ENCODE measurements at regions not wholly inside any gene's neighbourhood (a gene's known extent, or its start where the extent isn't known, plus 50 kb on each side); places are given as distances from the start of the nearest gene placed in this dataset.

DNA sequence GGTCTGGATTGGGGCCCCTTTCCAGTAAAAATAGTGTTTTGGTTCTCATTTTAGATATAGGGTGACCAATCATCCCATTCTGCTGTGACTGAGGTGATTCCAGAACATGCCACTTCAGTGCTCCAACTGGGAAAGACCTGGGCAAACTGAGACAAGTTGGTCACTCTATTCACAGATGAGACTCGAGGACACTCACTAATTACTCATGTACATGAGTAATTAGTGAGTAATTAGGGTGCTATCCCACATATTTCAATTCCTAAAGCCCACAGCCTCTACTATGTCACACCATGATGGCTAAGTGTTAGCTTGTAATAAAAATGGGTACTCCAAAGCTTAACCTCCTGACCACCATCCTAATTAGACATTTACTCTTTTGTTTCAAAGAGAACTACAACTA, 86.0 kb downstream of the CBLN4 start:
- Histone ChIP-seq H3K4me1 (ENCODE audit: control insufficient read depth, insufficient read depth, low read length) (no peaks in the 10 kb centered on the region), H3K36me3 (ENCODE audit: control insufficient read depth, insufficient read depth, low read length) (no peaks in the 10 kb centered on the region), H3K9me3 (ENCODE audit: control insufficient read depth, low read length) (peaks cover 94% of the 10 kb centered on the region), H3K27me3 (ENCODE audit: control insufficient read depth, insufficient read depth, low read length, poor library complexity, severe bottlenecking) (no peaks in the 10 kb centered on the region), H3K27ac (ENCODE audit: low read depth, low read length) (no peak overlapping the region), H3K4me3 (ENCODE audit: low read length) (peak overlapping the region; percentile 33), H3K9ac (ENCODE audit: extremely low read depth, low read length, poor library complexity, severe bottlenecking) (no peak overlapping the region)
- TF ChIP-seq, protein P1, sequence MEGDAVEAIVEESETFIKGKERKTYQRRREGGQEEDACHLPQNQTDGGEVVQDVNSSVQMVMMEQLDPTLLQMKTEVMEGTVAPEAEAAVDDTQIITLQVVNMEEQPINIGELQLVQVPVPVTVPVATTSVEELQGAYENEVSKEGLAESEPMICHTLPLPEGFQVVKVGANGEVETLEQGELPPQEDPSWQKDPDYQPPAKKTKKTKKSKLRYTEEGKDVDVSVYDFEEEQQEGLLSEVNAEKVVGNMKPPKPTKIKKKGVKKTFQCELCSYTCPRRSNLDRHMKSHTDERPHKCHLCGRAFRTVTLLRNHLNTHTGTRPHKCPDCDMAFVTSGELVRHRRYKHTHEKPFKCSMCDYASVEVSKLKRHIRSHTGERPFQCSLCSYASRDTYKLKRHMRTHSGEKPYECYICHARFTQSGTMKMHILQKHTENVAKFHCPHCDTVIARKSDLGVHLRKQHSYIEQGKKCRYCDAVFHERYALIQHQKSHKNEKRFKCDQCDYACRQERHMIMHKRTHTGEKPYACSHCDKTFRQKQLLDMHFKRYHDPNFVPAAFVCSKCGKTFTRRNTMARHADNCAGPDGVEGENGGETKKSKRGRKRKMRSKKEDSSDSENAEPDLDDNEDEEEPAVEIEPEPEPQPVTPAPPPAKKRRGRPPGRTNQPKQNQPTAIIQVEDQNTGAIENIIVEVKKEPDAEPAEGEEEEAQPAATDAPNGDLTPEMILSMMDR (conservative IDR thresholded peaks at IDR 0.05), result no peak
- Mint-ChIP-seq H3K9me3 (peaks cover 93% of the 10 kb centered on the region), H3K4me3 (no peak overlapping the region), H3K4me1 (no peaks in the 10 kb centered on the region), H3K27me3 (ENCODE audit: insufficient read depth) (no peaks in the 10 kb centered on the region), H3K27ac (no peak overlapping the region), H3K36me3 (ENCODE audit: low read depth) (no peaks in the 10 kb centered on the region)
- DNase-seq, result no peak
- WGBS, 2 experiments (ENCODE audit: insufficient coverage in 1 of 2, insufficient read length in 1 of 2), result 0% methylated on average over 1 of the region's 1 CpG; no CpG with 5 or more reads in 1 of the 2 experiments

DNA sequence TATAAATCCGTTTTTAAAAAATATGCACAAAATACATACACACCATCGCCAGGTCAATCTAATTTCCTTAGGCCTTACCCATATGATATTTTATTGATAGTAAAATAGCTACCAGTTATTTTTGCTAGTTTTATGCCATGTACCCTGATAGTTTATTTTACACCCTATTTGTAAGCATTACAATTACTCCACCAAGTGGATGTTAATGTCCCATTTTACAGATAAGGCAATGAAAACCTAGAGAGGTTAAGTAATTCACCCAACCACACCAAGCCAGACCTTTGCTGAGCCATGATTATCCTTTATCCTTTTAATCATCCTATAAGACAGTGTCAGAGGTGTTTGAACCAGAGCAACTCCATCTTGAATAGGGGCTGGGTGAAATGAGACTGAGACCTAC, 86.8 kb downstream of the CBLN4 start:
- H3K9me3 ChIP-seq (ENCODE audit: control insufficient read depth, low read length), result peaks cover 96% of the 10 kb centered on the region
- H3K9me3 Mint-ChIP-seq, result peaks cover 94% of the 10 kb centered on the region
- no peak overlapping the region for H3K4me3 ChIP-seq (ENCODE audit: low read length)
- no peak for DNase-seq
- TF ChIP-seq, protein P1 (conservative IDR thresholded peaks at IDR 0.05), result no peak
- no peaks in the 10 kb centered on the region for H3K27me3 ChIP-seq (ENCODE audit: control insufficient read depth, insufficient read depth, low read length, poor library complexity, severe bottlenecking)
- no peak overlapping the region for H3K9ac ChIP-seq (ENCODE audit: extremely low read depth, low read length, poor library complexity, severe bottlenecking)
- no peaks in the 10 kb centered on the region for H3K4me1 ChIP-seq (ENCODE audit: control insufficient read depth, insufficient read depth, low read length)
- H3K27ac ChIP-seq (ENCODE audit: low read depth, low read length), result no peak overlapping the region
- H3K4me1 Mint-ChIP-seq, result no peaks in the 10 kb centered on the region
- no peaks in the 10 kb centered on the region for H3K27me3 Mint-ChIP-seq (ENCODE audit: insufficient read depth)
- no peaks in the 10 kb centered on the region for H3K36me3 ChIP-seq (ENCODE audit: control insufficient read depth, insufficient read depth, low read length)
- H3K36me3 Mint-ChIP-seq (ENCODE audit: low read depth), result no peaks in the 10 kb centered on the region
- H3K4me3 Mint-ChIP-seq, result no peak overlapping the region
- WGBS, 2 experiments (ENCODE audit: insufficient coverage in 1 of 2, insufficient read length in 1 of 2), result no CpG with 5 or more reads among the region's 2 CpGs
- H3K27ac Mint-ChIP-seq, result no peak overlapping the region

DNA sequence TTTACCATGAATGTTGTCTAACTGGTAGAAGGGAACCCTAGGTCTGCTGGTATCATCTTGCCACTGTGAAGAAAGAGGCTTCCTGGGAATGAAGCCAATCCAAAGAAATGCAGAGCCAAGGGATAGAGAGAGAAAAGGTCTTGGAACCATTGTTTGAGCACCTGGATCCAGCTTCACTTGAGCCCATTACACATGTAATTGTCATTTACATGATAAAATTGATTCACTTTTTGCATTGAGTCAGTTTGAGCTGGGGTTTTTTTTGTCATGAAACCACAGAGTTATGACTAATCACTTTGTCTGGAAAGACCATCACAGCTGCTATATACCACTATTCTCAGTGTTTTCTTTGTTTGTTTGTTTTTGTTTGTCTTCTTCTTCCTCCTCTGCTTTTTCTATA, 112.3 kb downstream of the CBLN4 start:
- H3K9me3 Mint-ChIP-seq, result peaks cover 86% of the 10 kb centered on the region
- H3K27me3 Mint-ChIP-seq (ENCODE audit: insufficient read depth), result no peaks in the 10 kb centered on the region

More for the DNA sequence above, 112.3 kb downstream of the CBLN4 start:
- Histone ChIP-seq H3K36me3 (ENCODE audit: control insufficient read depth, insufficient read depth, low read length) (no peaks in the 10 kb centered on the region), H3K9me3 (ENCODE audit: control insufficient read depth, low read length) (peaks cover 88% of the 10 kb centered on the region), H3K27ac (ENCODE audit: low read depth, low read length) (no peak overlapping the region), H3K4me3 (ENCODE audit: low read length) (no peak overlapping the region), H3K9ac (ENCODE audit: extremely low read depth, low read length, poor library complexity, severe bottlenecking) (no peak overlapping the region), H3K4me1 (ENCODE audit: control insufficient read depth, insufficient read depth, low read length) (no peaks in the 10 kb centered on the region), H3K27me3 (ENCODE audit: control insufficient read depth, insufficient read depth, low read length, poor library complexity, severe bottlenecking) (no peaks in the 10 kb centered on the region)
- TF ChIP-seq, protein P1 (conservative IDR thresholded peaks at IDR 0.05), result no peak
- Mint-ChIP-seq H3K36me3 (ENCODE audit: low read depth) (no peaks in the 10 kb centered on the region), H3K27ac (no peak overlapping the region), H3K4me3 (no peak overlapping the region), H3K4me1 (no peaks in the 10 kb centered on the region)
- no peak for DNase-seq

Data from endodermal cell (in vitro differentiated cells).